ENCODE measurements at regions not wholly inside any gene's neighbourhood (a gene's known extent, or its start where the extent isn't known, plus 50 kb on each side); places are given as distances from the start of the nearest gene placed in this dataset.

GRCh38 chr9:115759426-115759825 lies 394.2 kb upstream of the PAPPA start:
- no peak overlapping the region for H3K27ac ChIP-seq (ENCODE audit: low read length)
- H3K27me3 Mint-ChIP-seq, result no peaks in the 10 kb centered on the region
- H3K4me3 ChIP-seq (ENCODE audit: control insufficient read depth in 1 of 2, extremely low read depth in 1 of 2, low read length in 1 of 2), result no peak overlapping the region
- ChIA-PET POLR2A (no interaction called here), CTCF (no interaction called here)
- DNase-seq, result no peak
- no peaks in the 10 kb centered on the region for H3K9me3 ChIP-seq
- H3K27ac Mint-ChIP-seq, result no peak overlapping the region
- ATAC-seq (replicated peaks in 1 of 4), result no peak
- no peaks in the 10 kb centered on the region for H3K4me1 ChIP-seq (ENCODE audit: control insufficient read depth in 1 of 2, extremely low read depth in 1 of 2, insufficient read depth in 2 of 2, low read length in 2 of 2)
- WGBS (ENCODE audit: insufficient coverage), result 83% methylated on average over 3 of the region's 4 CpGs
- H3K4me1 Mint-ChIP-seq, result no peaks in the 10 kb centered on the region
- H3K36me3 ChIP-seq (ENCODE audit: control insufficient read depth in 2 of 2, extremely low read depth in 1 of 2, insufficient read depth in 1 of 2, low read length in 1 of 2), result no peaks in the 10 kb centered on the region
- H3K36me3 Mint-ChIP-seq, result no peaks in the 10 kb centered on the region
- peaks cover 0 to 10% (median 3%) of the 10 kb centered on the region in 3 donors for H3K9me3 Mint-ChIP-seq
- no peaks in the 10 kb centered on the region for H3K27me3 ChIP-seq (replicated peaks in 1 of 2; ENCODE audit: control insufficient read depth in 2 of 2, extremely low read depth in 1 of 2, insufficient read depth in 2 of 2, low read length in 1 of 2)
- H3K4me3 Mint-ChIP-seq, result no peak overlapping the region

- no peak overlapping the region for H3K4me3 Mint-ChIP-seq
- Histone ChIP-seq H3K36me3 (ENCODE audit: control insufficient read depth in 2 of 2, extremely low read depth in 1 of 2, insufficient read depth in 1 of 2, low read length in 1 of 2) (no peaks in the 10 kb centered on the region), H3K4me1 (ENCODE audit: control insufficient read depth in 1 of 2, extremely low read depth in 1 of 2, insufficient read depth in 2 of 2, low read length in 2 of 2) (no peaks in the 10 kb centered on the region), H3K27me3 (replicated peaks in 1 of 2; ENCODE audit: control insufficient read depth in 2 of 2, extremely low read depth in 1 of 2, insufficient read depth in 2 of 2, low read length in 1 of 2) (no peaks in the 10 kb centered on the region), H3K4me3 (ENCODE audit: control insufficient read depth in 1 of 2, extremely low read depth in 1 of 2, low read length in 1 of 2) (no peak overlapping the region), H3K27ac (ENCODE audit: low read length) (no peak overlapping the region), H3K9me3 (no peaks in the 10 kb centered on the region)
- peaks cover 0 to 8% (median 3%) of the 10 kb centered on the region in 3 donors for H3K9me3 Mint-ChIP-seq
- H3K27me3 Mint-ChIP-seq, result peaks cover 0 to 4% of the 10 kb centered on the region in 2 donors
- no peaks in the 10 kb centered on the region for H3K36me3 Mint-ChIP-seq
- CTCF ChIA-PET, result no interaction called here
- no peak for ATAC-seq (replicated peaks in 1 of 4)
- no peak for DNase-seq
- POLR2A ChIA-PET, result no interaction called here
- H3K4me1 Mint-ChIP-seq, result no peaks in the 10 kb centered on the region
- no peak overlapping the region for H3K27ac Mint-ChIP-seq
- WGBS (ENCODE audit: insufficient coverage), result 100% methylated on average over 1 of the region's 1 CpG
These were observed 388.9 kb upstream of the PAPPA start for GRCh38 chr9:115764645-115765044.

DNA sequence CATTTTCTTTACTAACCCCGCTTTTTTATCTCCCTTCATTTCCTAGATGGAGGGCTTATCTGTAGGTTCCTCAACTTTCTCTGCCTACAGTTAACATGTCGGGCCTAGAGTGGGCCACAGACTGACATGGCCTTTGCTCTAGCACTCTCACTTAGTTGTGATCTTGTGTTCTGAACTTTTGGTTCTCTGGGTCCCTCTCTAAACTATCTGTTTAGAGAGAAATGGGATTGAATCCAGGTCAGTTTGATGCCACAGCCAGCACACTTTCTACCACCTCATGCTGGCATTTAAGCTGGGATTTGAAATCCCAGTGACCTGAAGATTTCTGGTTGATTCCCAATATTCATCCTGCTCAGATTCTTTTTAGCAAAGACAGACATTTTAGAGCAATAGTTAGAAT lies 388.5 kb upstream of the PAPPA start:
- Histone ChIP-seq H3K4me3 (ENCODE audit: control insufficient read depth in 1 of 2, extremely low read depth in 1 of 2, low read length in 1 of 2) (no peak overlapping the region), H3K4me1 (ENCODE audit: control insufficient read depth in 1 of 2, extremely low read depth in 1 of 2, insufficient read depth in 2 of 2, low read length in 2 of 2) (no peaks in the 10 kb centered on the region), H3K9me3 (no peaks in the 10 kb centered on the region), H3K27ac (ENCODE audit: low read length) (no peak overlapping the region), H3K27me3 (replicated peaks in 1 of 2; ENCODE audit: control insufficient read depth in 2 of 2, extremely low read depth in 1 of 2, insufficient read depth in 2 of 2, low read length in 1 of 2) (no peaks in the 10 kb centered on the region), H3K36me3 (ENCODE audit: control insufficient read depth in 2 of 2, extremely low read depth in 1 of 2, insufficient read depth in 1 of 2, low read length in 1 of 2) (no peaks in the 10 kb centered on the region)
- ChIA-PET POLR2A (no interaction called here), CTCF (no interaction called here)
- DNase-seq, result no peak
- no peak for ATAC-seq (replicated peaks in 1 of 4)
- Mint-ChIP-seq H3K27me3 (peaks cover 0 to 4% of the 10 kb centered on the region in 2 donors), H3K9me3 (peaks cover 0 to 8% (median 5%) of the 10 kb centered on the region in 3 donors), H3K4me1 (no peaks in the 10 kb centered on the region), H3K27ac (no peak overlapping the region), H3K36me3 (no peaks in the 10 kb centered on the region), H3K4me3 (no peak overlapping the region)
- no CpG with 5 or more reads among the region's 2 CpGs for WGBS (ENCODE audit: insufficient coverage)

GRCh38 chr9:115766370-115766955 lies 387.1 kb upstream of the PAPPA start:
- H3K4me3 ChIP-seq (ENCODE audit: control insufficient read depth in 1 of 2, extremely low read depth in 1 of 2, low read length in 1 of 2), result no peak overlapping the region
- ChIA-PET CTCF (no interaction called here), POLR2A (no interaction called here)
- H3K27ac Mint-ChIP-seq, result no peak overlapping the region
- H3K27me3 ChIP-seq (replicated peaks in 1 of 2; ENCODE audit: control insufficient read depth in 2 of 2, extremely low read depth in 1 of 2, insufficient read depth in 2 of 2, low read length in 1 of 2), result no peaks in the 10 kb centered on the region
- no peaks in the 10 kb centered on the region for H3K4me1 ChIP-seq (ENCODE audit: control insufficient read depth in 1 of 2, extremely low read depth in 1 of 2, insufficient read depth in 2 of 2, low read length in 2 of 2)
- ATAC-seq (replicated peaks in 1 of 4), result no peak
- no peaks in the 10 kb centered on the region for H3K36me3 Mint-ChIP-seq
- H3K4me3 Mint-ChIP-seq, result no peak overlapping the region
- DNase-seq, result no peak
- WGBS (ENCODE audit: insufficient coverage), result 20% methylated on average over 1 of the region's 5 CpGs
- H3K27ac ChIP-seq (ENCODE audit: low read length), result no peak overlapping the region
- H3K9me3 ChIP-seq, result no peaks in the 10 kb centered on the region
- peaks cover 0 to 9% (median 8%) of the 10 kb centered on the region in 3 donors for H3K9me3 Mint-ChIP-seq
- no peaks in the 10 kb centered on the region for H3K36me3 ChIP-seq (ENCODE audit: control insufficient read depth in 2 of 2, extremely low read depth in 1 of 2, insufficient read depth in 1 of 2, low read length in 1 of 2)
- no peaks in the 10 kb centered on the region for H3K4me1 Mint-ChIP-seq
- peaks cover 0 to 4% of the 10 kb centered on the region in 2 donors for H3K27me3 Mint-ChIP-seq

- ATAC-seq (replicated peaks in 1 of 4) (no peak), DNase-seq (no peak)
- Histone ChIP-seq H3K4me3 (ENCODE audit: control insufficient read depth in 1 of 2, extremely low read depth in 1 of 2, low read length in 1 of 2) (no peak overlapping the region), H3K4me1 (ENCODE audit: control insufficient read depth in 1 of 2, extremely low read depth in 1 of 2, insufficient read depth in 2 of 2, low read length in 2 of 2) (no peaks in the 10 kb centered on the region), H3K36me3 (ENCODE audit: control insufficient read depth in 2 of 2, extremely low read depth in 1 of 2, insufficient read depth in 1 of 2, low read length in 1 of 2) (no peaks in the 10 kb centered on the region), H3K9me3 (no peaks in the 10 kb centered on the region), H3K27me3 (replicated peaks in 1 of 2; ENCODE audit: control insufficient read depth in 2 of 2, extremely low read depth in 1 of 2, insufficient read depth in 2 of 2, low read length in 1 of 2) (no peaks in the 10 kb centered on the region), H3K27ac (ENCODE audit: low read length) (no peak overlapping the region)
- peaks cover 0 to 6% (median 5%) of the 10 kb centered on the region in 3 donors for H3K9me3 Mint-ChIP-seq
- H3K4me3 Mint-ChIP-seq, result no peak overlapping the region
- H3K36me3 Mint-ChIP-seq, result no peaks in the 10 kb centered on the region
- H3K27ac Mint-ChIP-seq, result no peak overlapping the region
- 88% methylated on average over 1 of the region's 2 CpGs for WGBS (ENCODE audit: insufficient coverage)
- ChIA-PET CTCF (no interaction called here), POLR2A (no interaction called here)
- peaks cover 0 to 4% of the 10 kb centered on the region in 2 donors for H3K27me3 Mint-ChIP-seq
- no peaks in the 10 kb centered on the region for H3K4me1 Mint-ChIP-seq
These were observed 383.1 kb upstream of the PAPPA start for GRCh38 chr9:115770521-115770920.

- CTCF ChIA-PET, result no interaction called here
- no peak overlapping the region for H3K27ac Mint-ChIP-seq
These were observed 377.9 kb upstream of the PAPPA start for GRCh38 chr9:115775659-115776058.

GRCh38 chr9:115777610-115778009 lies 376.0 kb upstream of the PAPPA start:
- Mint-ChIP-seq H3K9me3 (peaks cover 2 to 10% (median 4%) of the 10 kb centered on the region in 3 donors), H3K36me3 (no peaks in the 10 kb centered on the region), H3K4me1 (no peaks in the 10 kb centered on the region), H3K27ac (no peak overlapping the region), H3K4me3 (no peak overlapping the region), H3K27me3 (no peaks in the 10 kb centered on the region)
- H3K27me3 ChIP-seq (replicated peaks in 1 of 2; ENCODE audit: control insufficient read depth in 2 of 2, extremely low read depth in 1 of 2, insufficient read depth in 2 of 2, low read length in 1 of 2), result no peaks in the 10 kb centered on the region
- H3K9me3 ChIP-seq, result no peaks in the 10 kb centered on the region
- ATAC-seq (replicated peaks in 1 of 4), result no peak
- H3K4me1 ChIP-seq (ENCODE audit: control insufficient read depth in 1 of 2, extremely low read depth in 1 of 2, insufficient read depth in 2 of 2, low read length in 2 of 2), result no peaks in the 10 kb centered on the region
- DNase-seq, result no peak
- H3K36me3 ChIP-seq (ENCODE audit: control insufficient read depth in 2 of 2, extremely low read depth in 1 of 2, insufficient read depth in 1 of 2, low read length in 1 of 2), result no peaks in the 10 kb centered on the region
- 100% methylated on average over 1 of the region's 2 CpGs for WGBS (ENCODE audit: insufficient coverage)
- no peak overlapping the region for H3K27ac ChIP-seq (ENCODE audit: low read length)
- POLR2A ChIA-PET, result no interaction called here
- CTCF ChIA-PET, result no interaction called here
- no peak overlapping the region for H3K4me3 ChIP-seq (ENCODE audit: control insufficient read depth in 1 of 2, extremely low read depth in 1 of 2, low read length in 1 of 2)

More at GRCh38 chr9:115775659-115776058, 377.9 kb upstream of the PAPPA start:
- H3K4me1 ChIP-seq (ENCODE audit: control insufficient read depth in 1 of 2, extremely low read depth in 1 of 2, insufficient read depth in 2 of 2, low read length in 2 of 2), result no peaks in the 10 kb centered on the region
- no peaks in the 10 kb centered on the region for H3K4me1 Mint-ChIP-seq
- no peaks in the 10 kb centered on the region for H3K9me3 ChIP-seq
- no peaks in the 10 kb centered on the region for H3K27me3 ChIP-seq (replicated peaks in 1 of 2; ENCODE audit: control insufficient read depth in 2 of 2, extremely low read depth in 1 of 2, insufficient read depth in 2 of 2, low read length in 1 of 2)
- no peaks in the 10 kb centered on the region for H3K36me3 ChIP-seq (ENCODE audit: control insufficient read depth in 2 of 2, extremely low read depth in 1 of 2, insufficient read depth in 1 of 2, low read length in 1 of 2)
- POLR2A ChIA-PET, result interaction anchor here in 1 of 2 donors (0.6 kb wide), 1 partner anchor 241 kb away, joined by 3 read pairs; no protein-coding TSS in a partner anchor
- no peak overlapping the region for H3K4me3 Mint-ChIP-seq
- H3K36me3 Mint-ChIP-seq, result no peaks in the 10 kb centered on the region
- no peak overlapping the region for H3K27ac ChIP-seq (ENCODE audit: low read length)
- DNase-seq, result no peak
- H3K4me3 ChIP-seq (ENCODE audit: control insufficient read depth in 1 of 2, extremely low read depth in 1 of 2, low read length in 1 of 2), result no peak overlapping the region
- no peaks in the 10 kb centered on the region for H3K27me3 Mint-ChIP-seq
- 57% methylated on average over 1 of the region's 2 CpGs for WGBS (ENCODE audit: insufficient coverage)
- ATAC-seq (replicated peaks in 1 of 4), result no peak
- peaks cover 2 to 4% (median 3%) of the 10 kb centered on the region in 3 donors for H3K9me3 Mint-ChIP-seq

All from T-cell (primary cell).